PC-3 (cell line): ENCODE measurements at regions not wholly inside any gene's neighbourhood (a gene's known extent, or its start where the extent isn't known, plus 50 kb on each side); places are given as distances from the start of the nearest gene placed in this dataset.

Experiments
- EZH2 ChIP-seq: fragments of 300-600 bp; sonication (generic); IDR thresholded peaks from one replicate; pipeline ENCODE4 v1.6.1; 2017; ENCODE audit warnings: antibody characterized with exemption, mild to moderate bottlenecking, low read length; ENCODE audit not compliant: unreplicated experiment
- EZH2phosphoT487 ChIP-seq: fragments of 300-600 bp; sonication (generic); IDR thresholded peaks from 2 replicates; pipeline ENCODE4 v1.6.1; 2018; ENCODE audit warnings: mild to moderate bottlenecking, antibody characterized with exemption, low read length, borderline replicate concordance
- TF ChIP-seq, protein P1 (sequence below): fragments of 300-600 bp; sonication (generic); conservative IDR thresholded peaks from 2 replicates; pipeline ENCODE4 v1.5.1; 2017; ENCODE audit warnings: antibody characterized with exemption, low read depth, mild to moderate bottlenecking, low read length

DNA sequence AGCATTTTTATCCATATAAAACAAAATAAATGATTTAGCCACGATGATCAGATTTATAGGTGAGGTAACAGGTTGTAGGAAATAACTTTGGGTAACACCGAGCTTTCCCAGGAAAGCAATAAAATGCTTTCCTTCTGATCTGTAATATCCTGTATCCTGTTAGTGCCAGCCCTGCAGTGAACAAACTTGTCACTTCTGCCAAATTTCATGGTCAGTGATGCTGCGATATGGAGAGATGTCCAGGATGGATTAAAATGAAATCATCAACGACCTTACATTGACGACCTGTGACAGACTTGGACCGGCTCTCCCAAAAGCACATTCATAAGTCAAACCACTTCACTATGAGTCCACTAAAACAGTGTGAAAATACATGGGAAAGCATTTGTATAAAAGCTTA lies 608.0 kb upstream of the NRP1 start:
- TF ChIP-seq, protein P1, sequence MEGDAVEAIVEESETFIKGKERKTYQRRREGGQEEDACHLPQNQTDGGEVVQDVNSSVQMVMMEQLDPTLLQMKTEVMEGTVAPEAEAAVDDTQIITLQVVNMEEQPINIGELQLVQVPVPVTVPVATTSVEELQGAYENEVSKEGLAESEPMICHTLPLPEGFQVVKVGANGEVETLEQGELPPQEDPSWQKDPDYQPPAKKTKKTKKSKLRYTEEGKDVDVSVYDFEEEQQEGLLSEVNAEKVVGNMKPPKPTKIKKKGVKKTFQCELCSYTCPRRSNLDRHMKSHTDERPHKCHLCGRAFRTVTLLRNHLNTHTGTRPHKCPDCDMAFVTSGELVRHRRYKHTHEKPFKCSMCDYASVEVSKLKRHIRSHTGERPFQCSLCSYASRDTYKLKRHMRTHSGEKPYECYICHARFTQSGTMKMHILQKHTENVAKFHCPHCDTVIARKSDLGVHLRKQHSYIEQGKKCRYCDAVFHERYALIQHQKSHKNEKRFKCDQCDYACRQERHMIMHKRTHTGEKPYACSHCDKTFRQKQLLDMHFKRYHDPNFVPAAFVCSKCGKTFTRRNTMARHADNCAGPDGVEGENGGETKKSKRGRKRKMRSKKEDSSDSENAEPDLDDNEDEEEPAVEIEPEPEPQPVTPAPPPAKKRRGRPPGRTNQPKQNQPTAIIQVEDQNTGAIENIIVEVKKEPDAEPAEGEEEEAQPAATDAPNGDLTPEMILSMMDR, result no peak
- no peak for TF ChIP-seq EZH2
- TF ChIP-seq EZH2phosphoT487, result no peak
